Loucy (cell line): ENCODE measurements at regions not wholly inside any gene's neighbourhood (a gene's known extent, or its start where the extent isn't known, plus 50 kb on each side); places are given as distances from the start of the nearest gene placed in this dataset.

Experiments
- CTCF ChIP-seq: fragments of 200-600 bp; sonication (generic); conservative IDR thresholded peaks from 2 replicates; pipeline ENCODE4 v1.5.1; 2014; ENCODE audit warnings: mild to moderate bottlenecking, antibody characterized with exemption, low read length
- EZH2phosphoT487 ChIP-seq: fragments of 200-600 bp; IDR thresholded peaks from 2 replicates; pipeline ENCODE4 v1.6.1; 2018; ENCODE audit warnings: antibody characterized with exemption, mild to moderate bottlenecking, moderate library complexity, borderline replicate concordance

- no peak for TF ChIP-seq CTCF
- no peak for TF ChIP-seq EZH2phosphoT487
Measured at GRCh38 chr5:163571744-163572143, 66.3 kb downstream of the MAT2B start.
